Hematopoietic multipotent progenitor cell treated with erythropoietin and hydrocortisone succinate and interleukin-3 and kit ligand, for 8 days (in vitro differentiated cells): ENCODE measurements at regions not wholly inside any gene's neighbourhood (a gene's known extent, or its start where the extent isn't known, plus 50 kb on each side); places are given as distances from the start of the nearest gene placed in this dataset.

ENCODE experiments used
- DNase-seq: peaks from one replicate; pipeline ENCODE4 v3.0.0-alpha.2; 2015

DNA sequence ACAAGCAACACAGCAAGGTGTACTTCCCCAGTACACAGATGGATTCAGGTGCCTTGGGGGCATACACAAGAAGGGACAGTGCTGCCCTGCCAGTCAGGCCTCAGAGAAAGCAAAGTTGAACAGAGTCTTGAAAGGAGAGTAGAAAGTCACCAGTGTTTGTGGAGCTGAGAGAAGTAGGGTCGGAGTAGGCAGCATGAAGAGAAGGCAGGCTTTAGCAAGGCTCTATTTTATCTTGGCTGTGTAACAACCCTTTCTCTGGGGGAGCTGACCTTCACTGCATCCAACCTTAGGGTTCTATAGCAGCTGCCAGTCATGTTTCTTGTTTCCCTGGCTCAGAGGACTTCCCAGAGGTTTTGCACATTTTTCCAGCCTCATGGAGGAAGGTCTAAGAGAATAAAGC lies 77.4 kb upstream of the BLID start:
- no peak for DNase-seq

DNA sequence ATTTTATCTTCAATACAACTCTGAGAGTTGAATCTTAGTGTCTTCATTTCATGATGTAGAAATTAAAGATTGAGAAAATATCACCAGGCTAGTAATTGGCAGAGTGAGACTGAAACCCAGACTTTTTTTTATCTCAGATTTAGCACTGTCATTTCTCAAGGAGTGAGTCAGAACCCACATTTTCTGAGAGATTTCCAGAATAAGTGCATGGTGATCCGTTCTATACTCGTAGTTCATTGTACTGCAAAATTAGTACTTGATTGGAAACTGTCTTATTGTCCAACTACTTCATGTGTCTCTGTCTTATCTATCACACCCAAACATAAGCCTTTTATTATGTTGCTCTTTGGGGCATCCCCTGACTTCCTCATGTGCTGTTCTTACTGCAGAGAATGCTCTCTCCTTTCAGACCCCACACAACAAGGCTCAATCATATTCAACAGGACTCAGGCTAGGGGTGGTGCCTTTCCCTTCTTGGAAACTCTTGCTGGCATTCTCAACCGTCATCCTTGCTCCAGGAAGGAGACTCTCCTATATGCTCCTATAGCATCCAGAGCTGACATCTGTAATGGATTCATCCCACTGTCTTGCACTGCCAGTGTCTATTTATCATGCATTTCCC lies 76.7 kb upstream of the BLID start:
- DNase-seq = no peak

DNA sequence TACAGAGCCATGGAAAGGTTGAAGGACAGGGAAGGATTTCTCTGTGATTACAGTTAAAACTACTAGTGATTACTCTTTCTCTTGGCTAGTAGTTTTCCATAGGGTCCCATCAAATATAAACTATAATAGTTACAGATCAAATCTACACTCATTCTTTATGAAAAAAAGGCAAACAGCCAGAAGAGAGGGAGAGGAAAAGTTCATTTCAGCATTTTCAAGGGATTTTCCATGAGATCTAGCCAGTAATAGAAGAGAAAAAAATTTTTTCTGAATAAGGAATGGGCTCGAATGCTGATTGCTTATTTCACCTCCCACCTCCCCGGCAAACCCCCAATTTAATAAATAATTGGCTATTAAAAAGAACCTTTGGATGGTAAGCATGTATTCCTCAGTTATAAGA lies 74.8 kb upstream of the BLID start:
- DNase-seq = no peak

DNA sequence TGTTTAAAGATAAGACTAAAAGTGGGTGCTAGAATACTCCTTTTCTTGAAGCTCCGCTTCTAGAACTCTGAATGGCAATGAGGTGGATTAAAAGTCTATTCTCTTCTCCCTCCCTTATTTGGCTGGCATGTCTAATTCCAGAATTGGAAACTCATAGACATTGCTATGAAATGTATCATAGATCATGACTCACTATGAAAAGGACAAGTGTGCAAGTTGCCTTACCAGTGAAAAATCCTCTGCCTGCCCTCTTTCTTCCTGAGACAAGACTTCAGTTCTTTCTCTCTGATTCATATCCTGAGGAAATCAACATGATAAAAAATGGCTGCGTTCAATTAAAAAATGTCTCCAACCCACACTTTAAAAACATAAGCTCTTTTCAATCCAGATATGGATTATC lies 73.2 kb upstream of the BLID start:
- DNase-seq = no peak

DNA sequence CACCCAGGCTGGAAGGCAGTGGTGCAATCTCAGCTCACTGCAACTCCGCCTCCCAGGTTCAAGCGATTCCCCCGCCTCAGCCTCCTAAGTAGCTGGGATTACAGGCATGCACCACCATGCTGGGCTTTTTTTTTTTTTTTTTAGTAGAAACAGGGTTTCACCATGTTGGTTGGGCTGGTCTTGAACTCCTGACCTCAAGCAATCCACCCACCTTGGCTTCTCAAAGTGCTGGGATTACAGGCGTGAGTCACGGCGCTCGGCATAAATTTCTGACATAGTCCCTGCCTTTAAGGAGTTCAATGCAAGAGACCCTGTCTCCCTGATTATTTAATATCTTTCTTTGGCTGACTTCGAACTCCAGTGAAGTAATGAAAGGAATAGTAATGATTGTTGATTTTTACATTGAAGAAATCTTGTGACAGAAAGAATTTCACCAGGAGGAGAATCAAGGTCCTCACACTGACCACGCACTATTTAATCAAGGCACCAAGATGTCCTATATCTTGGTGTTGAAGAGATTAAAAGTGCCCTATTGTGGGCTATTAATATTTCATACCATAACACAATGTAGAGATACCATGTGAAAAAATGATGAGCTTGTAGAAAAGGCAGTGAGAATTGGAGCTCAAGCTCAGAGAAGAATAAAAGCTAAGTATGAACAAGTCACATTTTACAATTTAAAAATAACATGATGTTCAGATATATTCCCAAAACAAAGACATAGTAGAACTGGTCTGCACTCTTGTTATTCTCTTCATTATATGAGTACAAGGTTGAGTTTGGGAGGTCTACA lies 71.6 kb upstream of the BLID start:
- DNase-seq = no peak

DNA sequence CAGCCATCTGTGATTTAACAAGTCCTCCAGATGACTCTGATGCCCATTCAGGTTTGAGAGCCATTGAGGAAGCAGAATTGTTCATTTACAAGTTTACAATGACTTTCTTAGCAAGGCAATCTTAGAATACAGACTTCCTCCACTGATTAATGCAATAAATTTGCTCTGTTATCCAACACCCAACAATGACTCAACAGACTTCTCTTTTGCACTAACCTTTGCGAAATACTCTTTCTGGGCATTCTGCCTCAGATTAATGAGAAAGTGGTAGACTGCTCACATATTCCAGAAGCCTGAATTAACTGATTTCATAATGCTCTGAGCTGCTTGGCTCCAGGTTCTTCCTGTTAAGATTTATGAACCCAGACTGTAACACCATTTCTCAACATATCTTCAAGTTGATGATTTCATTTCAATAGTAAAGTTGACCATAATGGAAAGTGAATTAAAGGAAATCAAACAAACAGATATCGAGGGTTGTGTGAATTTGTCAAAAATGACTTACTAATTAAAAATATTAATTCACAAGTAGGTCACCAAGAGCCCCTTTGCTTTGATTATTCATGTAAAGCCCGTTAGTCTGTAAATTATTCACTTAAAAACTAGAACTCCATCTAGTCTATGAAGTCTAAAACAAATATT lies 70.5 kb upstream of the BLID start:
- no peak for DNase-seq

DNA sequence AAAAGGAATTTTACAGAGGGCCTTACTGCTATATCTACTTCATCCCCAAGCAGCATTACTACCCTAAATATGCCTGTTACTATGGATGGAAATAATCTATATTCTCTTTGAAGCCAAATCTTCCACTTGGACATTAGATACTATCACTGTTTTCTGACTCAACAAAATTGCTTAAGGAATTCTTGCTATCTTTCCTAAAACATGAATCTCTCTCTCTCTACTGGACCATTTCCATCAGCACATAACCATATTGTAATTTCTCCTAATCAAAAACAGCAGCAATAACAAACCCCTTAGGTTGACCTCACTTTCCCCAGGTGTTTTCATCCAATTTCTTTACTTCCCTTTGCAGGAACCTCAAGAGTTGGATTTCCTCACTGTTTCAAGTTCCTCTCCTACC lies 67.9 kb upstream of the BLID start:
- no peak for DNase-seq

DNA sequence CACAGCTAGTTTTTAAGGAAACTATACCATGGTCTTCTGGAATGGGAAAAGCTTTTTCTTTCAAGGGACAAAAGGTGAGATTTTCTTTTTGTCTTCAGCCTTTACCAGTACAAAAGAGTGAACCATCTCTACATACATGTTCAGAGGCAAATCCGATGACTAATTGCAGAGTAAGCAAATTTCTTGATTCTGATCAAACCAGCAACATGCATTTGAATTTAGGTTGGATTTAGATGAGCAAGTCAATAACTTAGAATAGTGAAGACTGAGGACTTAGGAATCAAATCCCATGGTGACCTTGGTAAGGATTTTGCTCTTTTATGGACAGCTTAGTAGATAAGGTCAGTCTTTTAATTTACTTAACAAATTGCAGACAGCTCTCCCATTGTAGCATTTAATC lies 65.9 kb upstream of the BLID start:
- no peak for DNase-seq

DNA sequence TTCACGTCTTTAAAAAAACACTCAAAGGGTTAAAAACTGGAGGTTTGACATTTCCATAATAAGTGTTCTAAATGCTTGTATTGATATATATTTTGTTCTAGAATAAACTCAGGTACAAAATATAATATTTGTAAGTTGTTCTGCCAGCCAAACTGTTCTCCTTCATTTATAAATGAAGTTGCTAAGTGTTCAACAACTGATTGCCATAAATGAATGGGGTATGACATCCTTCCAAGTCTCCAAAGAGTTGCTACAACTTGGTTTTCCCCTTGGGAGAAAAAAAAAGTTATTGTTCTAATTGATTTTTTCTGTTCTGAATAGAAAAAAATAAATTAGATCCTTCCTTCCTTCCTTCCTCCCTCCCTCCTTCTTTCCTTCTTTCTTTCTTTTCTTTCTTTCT lies 65.4 kb upstream of the BLID start:
- DNase-seq = no peak

DNA sequence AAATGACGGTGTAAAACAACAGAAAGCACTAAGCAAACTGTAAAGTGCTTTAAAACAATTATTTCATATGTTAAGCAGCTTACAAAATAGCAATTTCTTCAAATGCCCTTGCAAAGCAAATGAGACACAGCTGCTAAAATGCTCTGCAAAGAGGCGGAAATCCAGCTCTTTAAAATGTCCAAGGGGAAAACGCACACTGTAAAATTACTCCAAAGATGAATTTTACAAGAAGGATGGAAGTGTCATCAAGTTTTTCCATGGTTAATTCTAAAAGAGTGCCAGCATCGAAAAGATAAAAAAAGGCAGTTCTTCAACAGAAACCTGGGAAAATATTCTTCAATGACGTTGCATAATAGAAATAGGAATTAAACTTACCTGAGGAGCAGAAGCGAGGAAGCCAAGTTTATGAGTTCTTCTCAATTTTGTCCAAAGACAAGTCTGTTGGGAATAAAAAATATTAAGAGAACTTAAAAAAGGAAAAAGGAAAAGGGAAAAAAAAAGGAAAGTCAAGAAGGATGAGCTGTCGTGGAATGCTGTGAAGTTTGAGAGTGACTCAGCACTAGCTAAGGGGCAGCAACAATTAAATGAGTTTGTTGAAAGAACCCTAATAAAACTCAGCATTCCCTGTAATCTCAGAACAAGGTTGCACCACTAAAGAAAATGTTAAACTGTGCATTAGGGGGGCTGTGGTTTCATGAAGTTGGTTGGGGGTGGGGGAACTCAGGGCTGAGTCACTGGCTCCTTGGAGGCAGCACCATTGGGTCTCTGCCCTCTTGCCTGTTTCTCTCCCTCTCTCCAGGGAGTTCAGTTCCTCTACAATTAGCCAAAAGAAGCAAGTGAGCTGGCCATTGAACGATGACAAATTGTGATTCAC lies 64.2 kb upstream of the BLID start:
- no peak for DNase-seq

DNA sequence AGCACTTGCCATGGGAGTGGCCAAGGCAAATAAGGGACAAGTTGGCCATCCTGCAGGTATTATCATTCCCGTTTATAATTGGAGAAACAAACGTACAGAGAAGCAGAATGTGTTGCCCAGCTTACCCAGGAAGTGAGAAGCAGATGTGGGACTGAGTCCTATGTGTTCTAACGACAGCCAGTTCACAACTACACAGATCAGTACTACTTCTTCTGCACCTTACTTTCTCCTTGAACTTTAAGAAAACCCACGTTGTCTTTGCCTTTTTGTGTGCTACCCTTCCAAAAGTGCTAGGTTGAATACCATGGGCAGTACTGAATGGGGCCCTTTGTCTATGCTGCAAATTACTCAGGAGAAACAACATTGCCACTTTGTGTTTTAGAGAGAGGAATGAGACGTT lies 62.8 kb upstream of the BLID start:
- DNase-seq = no peak

DNA sequence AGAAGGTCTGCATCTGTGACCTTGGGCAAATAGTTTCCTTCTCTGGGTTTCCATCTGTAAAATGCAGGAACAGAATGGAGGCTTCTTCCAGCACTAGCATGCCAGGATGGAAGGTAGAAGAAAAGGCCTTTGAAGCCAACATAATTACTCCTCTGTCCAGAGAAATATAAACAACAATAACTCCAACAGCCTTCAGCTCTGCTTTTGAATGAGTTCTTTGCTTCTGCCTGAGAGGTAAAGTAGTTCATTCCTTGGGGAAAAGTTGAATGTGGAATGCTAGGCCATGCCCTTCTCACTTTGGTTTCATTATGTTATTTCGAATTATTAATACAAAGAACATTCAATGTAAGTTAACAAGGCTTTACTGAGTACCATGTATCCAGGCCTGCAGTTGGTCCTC lies 61.2 kb upstream of the BLID start:
- no peak for DNase-seq

DNA sequence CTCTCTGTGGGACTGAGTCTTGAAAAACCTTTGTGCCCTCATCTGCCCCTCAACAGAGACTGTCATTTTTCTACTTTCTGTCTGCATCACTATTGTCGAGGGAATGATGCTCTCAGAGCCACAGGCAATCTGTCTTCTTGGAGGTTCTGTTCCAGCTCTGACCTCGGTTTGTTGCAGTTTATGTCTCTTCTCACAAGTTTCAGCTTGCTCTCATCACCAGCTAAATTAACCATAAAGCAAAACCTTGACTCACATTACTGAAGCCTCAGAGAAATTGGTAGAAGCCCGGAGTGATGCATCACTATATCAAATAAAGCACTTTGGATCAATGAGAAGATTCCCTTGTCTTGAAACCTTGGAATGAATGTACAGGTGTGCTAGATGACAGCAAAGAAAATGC lies 60.6 kb upstream of the BLID start:
- no peak for DNase-seq

DNA sequence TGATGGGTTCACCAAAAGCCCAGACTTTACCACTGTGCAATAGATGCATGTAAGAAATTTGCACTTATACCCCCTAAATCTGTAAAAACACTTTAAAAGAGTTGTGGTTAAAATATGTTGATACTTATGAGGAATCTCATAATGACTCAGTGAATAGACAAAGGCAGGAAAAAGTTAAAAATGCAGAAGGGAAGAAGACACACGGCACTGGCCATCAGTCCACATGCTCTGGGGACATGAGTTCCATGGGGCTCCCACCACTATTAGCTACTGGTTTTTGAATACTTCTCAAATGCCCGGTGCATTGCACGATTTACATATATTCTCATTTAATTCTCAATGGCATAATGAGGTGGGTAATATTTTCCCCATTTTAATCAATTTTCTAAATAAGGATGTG lies 59.3 kb upstream of the BLID start:
- DNase-seq = no peak

DNA sequence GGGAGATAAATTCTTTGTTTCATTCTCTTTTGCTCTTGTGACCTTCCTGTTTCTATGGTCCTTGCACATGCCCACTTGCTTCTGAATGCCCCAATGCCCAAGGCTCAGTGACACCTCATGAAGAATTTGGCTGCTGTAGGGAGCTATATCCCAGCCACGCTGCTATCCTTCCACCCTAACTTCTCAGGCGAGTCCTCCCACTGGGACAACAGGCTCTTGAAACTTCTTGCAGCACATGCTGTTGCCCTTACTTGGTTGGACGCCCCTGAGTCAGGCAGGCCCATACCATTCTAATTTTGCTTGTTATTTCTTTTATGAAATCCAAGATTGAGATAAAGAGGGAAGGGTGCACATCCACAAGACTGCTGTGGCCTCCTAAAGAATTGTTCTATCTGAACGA lies 57.6 kb upstream of the BLID start:
- no peak for DNase-seq

DNA sequence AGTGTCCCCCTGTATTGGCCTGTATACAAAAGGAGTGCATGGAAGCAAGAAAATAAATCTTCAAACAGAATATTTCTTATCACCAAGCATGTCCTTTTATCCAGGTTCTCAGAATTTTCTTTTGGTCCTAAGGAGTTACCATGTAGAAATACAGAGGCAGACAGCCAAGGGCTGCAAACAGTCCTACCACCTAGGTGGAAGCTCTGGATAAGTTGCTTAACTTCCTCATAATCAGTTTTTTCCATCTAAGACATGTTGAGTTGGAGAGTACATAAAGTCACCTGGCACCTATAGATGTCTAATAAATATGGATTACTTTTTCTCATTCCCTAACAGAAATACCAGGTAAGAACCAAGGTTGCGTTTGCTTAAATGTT lies 57.0 kb upstream of the BLID start:
- no peak for DNase-seq

DNA sequence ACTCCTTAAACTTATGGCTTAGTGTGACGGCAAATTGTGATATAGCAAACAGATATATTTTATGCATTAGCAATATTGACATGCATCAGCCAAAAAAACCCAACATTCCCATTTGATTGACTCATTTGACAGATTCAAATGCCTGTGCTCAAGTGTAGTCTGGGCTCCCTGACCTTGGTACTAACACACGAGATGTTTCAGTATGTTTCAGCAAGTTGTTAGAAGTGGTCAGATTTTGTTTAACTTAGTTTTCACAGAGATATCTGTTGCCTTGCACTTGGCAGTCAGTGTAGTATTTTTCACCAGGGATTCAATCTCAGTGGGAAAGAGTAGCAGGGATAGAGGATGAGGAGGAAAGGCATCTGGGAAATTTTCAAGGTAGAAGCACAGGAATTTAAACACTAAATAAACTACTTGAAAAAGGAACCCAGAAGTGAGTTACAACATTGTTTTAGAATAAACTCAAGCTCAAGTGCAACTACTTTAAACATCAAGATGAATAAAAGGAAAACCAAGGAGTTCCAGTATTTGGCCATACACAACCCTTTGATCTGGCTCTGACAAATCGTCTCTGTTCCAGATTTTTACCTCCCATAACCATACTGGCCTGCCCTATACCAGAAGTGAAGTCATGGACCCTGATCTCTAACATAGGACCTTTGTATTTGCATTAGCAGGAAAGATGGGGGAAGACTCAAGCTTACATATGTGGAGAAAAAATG lies 56.5 kb upstream of the BLID start:
- DNase-seq = no peak

DNA sequence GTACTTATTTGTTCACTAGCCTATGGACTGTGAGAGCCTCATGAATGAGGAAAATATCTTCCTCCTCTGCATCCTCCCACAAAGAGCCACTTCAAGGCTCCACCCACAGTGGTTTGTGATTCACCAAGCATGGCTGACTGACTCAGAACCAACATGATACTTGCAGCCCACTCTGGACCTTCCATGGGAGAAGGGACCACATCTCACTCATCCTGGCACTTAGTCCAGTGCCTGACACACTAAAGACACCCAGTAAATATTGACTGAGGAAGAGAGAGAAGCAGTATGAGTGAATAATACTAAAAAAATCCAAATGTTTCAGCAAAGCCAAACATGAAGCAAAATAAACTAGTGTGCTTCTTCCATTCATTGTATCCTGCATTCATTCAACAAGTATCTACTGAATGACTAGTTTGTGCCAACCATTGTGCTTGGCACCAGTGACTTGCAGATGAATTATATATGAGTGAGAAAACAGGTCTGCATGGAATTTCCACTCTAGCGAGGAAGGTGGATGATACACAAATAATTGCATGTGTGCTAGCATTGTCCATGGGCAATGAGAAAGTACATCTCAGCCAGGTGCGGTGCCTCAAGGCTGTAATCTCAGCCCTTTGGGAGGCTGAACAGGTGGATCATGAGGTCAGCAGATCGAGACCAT lies 54.9 kb upstream of the BLID start:
- no peak for DNase-seq

DNA sequence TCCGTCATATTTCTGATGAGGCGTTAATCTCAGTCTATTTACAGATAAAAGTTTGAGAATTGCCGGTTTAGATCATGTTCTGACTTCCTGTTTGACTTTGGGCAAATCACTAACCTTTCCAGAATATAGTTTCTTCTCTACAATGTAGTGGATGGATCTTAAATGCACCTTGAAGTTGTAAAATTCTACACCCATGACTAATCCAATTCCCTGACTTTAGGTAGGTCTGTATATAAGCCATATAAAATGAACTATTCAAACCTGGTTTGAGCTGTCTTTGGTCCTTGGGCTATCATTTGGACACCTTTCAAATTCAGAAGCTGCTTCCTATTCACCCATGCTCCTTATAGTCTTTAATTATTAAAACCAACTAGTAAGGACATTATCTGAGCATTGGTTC lies 52.2 kb upstream of the BLID start:
- no peak for DNase-seq

DNA sequence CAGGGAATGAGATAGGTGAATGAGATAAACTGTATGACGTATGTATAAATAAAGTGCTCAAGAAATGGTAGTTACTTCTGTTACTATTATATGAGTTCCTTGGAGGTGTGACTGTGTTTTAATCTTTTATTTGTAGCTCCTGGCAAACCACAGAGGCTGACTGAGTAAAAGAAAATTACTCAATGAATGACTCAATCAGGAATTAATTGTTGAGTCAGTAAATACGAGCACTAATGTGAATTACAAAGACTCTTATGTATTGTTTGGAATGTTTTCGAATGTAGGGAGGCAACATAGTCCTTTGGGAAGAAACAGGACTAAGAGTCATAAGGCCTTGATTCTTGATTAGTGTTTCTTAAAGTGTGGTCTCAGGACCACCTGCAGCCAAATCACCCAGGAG lies 51.1 kb upstream of the BLID start:
- no peak for DNase-seq

DNA sequence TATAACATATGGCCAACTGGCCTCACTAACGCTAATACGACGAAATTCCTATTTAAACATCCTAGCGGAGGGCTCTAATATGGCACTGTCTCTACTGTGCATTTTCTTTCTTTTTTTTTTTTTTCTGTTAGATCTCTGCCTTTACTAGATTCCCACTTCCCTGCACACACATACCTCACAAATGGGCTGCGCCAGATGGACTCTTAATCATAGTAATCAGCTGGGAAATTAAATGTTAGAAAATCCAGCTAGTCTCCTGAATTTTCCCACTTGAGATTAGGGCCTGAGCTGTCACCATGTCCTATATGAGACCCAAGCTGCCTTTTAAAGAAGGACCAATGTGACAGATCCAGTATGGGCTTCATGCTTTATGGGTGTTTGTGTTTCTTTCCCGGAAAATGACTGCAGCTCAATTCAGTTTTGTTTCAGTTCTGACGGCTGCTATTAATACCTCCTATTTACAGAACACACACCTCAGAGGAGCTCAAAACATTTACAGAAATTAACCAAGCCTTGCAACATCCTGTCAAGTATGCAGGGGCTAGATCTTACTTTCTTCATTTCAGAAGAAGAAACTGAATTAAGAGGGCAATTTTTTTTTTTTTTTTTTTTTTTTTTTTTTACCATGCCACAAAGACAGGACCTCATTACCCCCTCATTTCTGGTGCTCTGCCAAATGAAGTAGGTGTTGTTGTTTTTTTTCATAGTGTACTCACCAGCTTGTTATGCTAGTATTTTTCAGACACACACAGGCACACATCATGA lies 49.8 kb upstream of the BLID start:
- DNase-seq = no peak
